IPS-18c (cell line): ENCODE measurements at regions not wholly inside any gene's neighbourhood (a gene's known extent, or its start where the extent isn't known, plus 50 kb on each side); places are given as distances from the start of the nearest gene placed in this dataset.

Experiments used
- H3K4me3 ChIP-seq: 2 replicates; pipeline ENCODE4 v1.7.0; 2013; ENCODE audit warnings: low read depth, mild to moderate bottlenecking, low read length, moderate library complexity; ENCODE audit not compliant: insufficient read depth
- H3K9me3 ChIP-seq: one replicate; pipeline ENCODE4 v1.6.1; 2013; ENCODE audit warnings: mild to moderate bottlenecking, low read length, moderate library complexity; ENCODE audit not compliant: control insufficient read depth, insufficient read depth

DNA sequence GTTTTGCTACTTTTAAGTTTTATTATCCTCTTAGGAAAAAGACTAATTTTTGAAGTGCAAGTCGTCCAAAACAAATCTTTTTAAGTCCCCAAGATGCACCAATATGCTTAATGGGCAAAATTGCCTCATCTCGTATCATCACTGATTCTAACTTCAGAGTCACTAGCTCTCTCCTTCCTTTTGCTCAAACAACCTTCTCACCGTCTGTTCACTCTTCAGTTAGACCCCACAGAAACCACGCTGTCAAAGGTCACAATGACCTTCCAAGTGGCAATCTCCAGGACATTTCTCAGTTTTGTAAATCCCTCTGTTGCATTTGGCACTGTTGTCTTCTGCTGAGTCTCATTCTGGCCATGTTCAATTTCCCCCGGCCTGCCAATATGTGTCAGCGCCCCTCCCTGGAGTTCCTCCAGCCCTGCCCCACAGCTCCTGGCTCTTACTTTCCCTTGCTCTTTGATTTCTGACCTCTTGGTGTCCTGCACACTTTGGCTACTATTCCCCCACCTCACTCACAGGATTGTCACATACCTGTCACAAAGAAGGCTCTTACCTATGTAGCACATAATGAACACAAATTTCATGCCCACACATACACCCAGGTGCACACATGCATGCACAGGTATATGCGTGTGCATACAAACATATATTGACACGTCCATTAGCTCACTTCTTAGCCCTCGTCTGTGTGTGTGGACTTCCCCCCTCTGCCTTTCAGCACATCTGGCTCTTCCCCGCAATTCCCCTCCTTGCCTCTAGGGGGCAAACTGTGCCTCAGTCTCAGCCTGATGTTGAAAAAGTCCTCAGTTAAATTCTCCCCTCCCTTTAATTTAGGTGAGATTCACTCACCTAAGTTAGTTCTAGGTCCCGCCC lies 354.0 kb upstream of the DUSP10 start:
- H3K4me3 ChIP-seq = no peak overlapping the region
- no peaks in the 10 kb centered on the region for H3K9me3 ChIP-seq

DNA sequence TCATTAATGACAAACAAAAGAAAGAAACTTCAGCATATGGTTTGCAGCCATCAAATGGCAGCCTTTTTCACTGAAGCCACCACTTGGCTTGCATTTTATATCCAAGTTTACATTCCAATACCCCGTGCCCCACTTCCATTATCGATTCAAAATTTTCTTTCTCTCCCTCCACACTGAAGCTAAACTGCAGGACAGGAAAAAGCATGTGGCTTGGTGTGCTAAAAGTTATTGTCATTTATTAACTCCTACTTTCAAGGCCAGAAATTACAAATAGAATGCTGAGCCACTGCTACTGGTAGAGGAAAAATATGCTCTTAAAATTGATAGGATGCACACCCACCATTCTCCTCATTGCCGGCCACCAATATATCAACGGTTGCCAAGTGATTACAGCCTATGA lies 351.6 kb upstream of the DUSP10 start:
- Histone ChIP-seq H3K9me3 (no peaks in the 10 kb centered on the region), H3K4me3 (no peak overlapping the region)

DNA sequence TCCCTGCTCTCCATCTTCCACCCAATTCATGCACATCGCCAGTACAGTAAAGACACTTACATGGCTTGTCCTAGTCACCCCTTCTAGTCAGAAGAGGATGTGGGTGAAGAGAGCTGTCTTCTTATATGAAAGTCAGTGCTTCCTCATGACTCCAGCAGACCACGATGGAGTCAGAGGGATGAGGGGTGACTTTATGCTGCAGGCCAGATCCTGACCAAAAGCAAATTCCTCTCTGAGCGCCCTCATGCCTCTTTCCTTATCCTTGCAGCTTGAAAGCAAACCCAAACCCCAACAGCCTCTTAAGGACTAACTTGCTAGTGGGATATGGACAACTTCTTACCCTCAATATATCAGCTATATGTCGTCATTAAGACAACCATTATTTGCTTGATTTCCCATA lies 348.2 kb upstream of the DUSP10 start:
- no peak overlapping the region for H3K4me3 ChIP-seq

DNA sequence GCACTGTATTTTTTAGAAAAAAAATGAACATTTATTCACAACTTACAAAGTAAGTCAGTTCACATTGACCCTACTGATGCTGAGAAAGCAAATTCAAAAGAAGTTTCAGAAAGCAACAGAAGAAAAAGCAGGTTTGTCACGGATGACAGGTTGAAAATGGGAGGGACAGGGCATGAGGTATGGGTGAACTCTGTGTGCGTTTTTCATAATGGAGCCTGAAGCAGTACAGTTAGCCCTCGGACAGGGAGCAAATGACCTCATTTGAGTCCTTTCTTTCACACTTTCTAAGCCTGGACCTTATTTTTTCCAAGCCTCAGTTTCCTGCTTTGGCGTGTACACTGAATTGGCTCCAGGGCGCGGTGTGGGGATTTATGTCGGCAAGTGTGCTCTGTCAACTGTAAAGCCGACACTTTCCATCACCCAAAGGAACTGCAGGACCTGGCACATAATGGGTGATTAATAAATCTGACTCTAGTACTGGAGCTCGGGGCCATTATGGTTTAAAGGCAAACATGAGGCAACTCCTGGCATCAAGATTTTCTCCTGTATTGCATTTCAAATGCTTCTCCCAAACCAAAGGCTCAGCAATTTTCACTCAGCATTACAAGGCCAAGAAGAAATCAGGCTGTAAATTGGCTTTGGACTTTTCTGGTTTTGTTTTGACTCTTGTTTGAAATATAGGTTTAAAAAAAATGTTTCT lies 345.5 kb upstream of the DUSP10 start:
- no peak overlapping the region for H3K4me3 ChIP-seq
- H3K9me3 ChIP-seq = no peaks in the 10 kb centered on the region

More for the DNA sequence above, 348.2 kb upstream of the DUSP10 start:
- no peaks in the 10 kb centered on the region for H3K9me3 ChIP-seq

DNA sequence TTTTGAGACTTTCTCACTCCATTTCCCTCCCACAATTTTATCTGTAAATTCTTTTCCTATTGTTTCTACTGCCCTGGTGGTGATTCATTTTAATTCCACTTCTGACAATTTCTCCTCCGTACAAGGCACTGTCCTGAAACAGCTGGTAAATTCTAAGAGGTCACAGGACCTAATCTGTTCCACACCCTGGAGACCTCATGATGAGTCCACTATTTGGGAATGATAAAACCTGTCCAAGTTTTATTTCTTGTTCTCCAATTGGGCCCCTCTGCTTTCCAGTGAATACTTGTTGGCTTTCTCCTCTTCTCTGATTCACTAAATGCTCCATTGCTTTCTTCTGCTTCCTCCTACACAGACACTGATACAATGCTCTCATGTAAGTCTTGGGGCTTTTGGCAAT lies 343.1 kb upstream of the DUSP10 start:
- H3K9me3 ChIP-seq = no peaks in the 10 kb centered on the region
- no peak overlapping the region for H3K4me3 ChIP-seq

DNA sequence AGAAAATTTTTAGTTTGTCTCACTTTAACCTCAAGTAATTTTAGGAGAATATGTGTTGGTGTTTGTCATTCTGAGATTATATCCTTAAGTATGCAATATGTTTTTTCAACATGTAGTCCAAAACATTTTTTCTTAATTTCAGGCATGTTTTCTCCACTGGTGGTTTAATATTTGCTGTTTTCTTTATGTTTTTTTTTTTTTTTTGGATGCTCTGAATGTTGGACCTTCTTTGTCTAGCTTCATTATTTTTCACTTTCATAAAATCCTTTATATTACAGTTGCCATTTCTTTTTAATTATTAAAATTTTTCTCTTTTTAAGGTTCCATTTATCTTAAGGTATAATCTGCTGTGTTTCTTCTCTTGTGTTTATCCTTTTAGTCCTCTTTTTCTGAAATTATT lies 342.2 kb upstream of the DUSP10 start:
- H3K9me3 ChIP-seq = no peaks in the 10 kb centered on the region
- H3K4me3 ChIP-seq = no peak overlapping the region

DNA sequence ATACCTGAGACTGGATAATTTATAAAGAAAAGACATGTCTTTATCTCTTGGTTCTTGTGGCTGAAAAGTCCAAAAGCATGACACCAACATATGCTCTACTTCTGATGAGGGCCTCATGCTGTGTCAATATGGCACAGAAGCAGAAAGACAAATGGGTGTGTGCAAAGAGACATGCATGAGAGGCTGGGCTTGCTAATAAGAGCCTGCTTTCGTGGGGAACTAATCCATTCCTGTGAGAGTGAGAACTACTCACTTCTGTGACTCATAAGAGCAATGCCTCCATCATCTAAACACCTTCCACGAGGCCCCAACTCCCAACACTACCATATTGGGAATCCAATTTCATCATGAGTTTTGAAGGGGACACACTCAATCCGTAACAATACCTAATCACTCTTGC lies 340.0 kb upstream of the DUSP10 start:
- Histone ChIP-seq H3K4me3 (no peak overlapping the region), H3K9me3 (no peaks in the 10 kb centered on the region)

DNA sequence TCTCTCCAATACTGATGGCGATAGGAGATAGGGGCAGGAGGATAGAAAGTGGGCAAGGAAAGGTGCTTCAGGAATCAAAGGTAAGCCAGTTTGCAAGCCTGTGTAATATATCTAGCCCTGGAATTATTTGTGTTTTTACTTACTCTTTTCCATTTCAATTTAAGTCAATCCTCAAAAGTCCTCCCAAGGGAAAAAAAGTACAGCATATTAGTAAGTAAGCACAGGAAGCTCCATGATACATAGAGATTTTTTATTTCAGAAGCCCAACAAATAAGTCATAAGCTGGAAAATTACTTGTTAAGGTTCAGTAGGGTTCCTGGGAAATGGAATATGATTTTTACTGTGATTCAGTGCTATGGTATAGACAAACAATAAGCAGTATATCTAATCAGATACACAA lies 337.7 kb upstream of the DUSP10 start:
- no peaks in the 10 kb centered on the region for H3K9me3 ChIP-seq
- no peak overlapping the region for H3K4me3 ChIP-seq

DNA sequence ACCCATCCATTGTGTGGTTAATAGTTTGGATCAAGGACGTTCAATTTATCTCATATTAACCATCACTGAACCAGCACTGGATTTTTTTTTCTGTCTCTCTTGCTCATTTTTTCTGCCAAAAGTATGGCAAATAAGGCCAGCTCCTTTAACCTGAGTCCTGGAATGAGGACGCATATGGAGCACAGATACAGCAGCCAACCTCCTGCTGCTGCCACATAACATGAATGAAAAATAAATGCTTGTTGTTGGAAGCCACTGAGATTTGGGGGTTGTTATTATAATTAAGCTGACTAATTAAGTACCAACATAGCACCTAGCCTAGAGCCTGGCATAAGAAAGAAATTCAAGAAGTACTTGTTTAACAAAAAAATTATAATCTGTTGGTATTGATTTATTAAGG lies 335.3 kb upstream of the DUSP10 start:
- Histone ChIP-seq H3K9me3 (no peaks in the 10 kb centered on the region), H3K4me3 (no peak overlapping the region)

DNA sequence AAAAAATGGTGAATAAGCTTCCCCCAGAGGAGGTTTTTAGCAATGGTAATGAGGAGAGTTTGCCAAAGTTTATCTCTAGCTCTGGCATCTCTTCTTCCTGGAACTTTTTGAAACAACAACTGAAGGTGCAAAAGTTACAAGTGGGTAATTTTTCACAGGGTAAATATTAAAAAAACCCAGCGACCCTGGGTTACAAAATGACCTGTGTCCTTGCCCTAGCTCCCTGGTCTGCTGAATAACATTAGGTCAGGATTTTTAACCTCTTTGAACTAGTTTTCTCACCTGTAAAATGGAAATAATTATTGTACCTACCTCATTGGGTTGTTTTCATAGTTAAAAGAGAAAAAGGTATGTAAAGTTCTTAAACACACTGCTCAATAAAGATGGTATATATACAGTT lies 332.4 kb upstream of the DUSP10 start:
- Histone ChIP-seq H3K4me3 (no peak overlapping the region), H3K9me3 (no peaks in the 10 kb centered on the region)

DNA sequence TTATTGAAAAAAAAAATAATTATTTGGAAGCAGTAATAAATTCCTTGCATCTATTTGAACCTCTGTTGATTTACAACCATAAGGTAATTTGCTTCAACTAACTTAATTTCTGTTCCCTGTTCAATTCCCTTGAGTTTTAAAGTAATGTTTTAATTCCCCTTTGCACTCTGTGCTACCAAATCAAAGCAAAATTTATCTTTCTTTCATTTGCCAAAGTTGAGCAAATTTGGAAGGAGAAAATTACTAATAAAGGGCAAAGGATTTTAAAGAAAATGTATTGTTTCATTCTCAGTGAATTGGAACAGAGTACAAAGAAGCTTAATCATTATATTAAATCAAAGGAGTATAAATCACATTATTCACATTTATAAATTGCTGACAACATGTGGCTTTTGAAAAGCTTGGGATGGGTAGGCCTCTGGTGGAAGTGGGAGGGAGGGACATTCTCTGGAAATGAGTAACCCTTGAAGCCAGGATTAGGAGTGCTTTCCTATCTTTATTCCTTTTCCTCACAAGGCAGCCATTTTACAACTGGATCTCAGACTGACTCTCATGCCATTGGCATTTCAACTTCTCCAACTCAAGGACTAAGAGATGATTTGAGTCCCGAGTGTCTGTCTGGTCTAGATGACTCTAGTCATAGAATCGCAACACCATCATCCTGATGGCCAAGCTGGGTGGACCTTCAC lies 331.6 kb upstream of the DUSP10 start:
- H3K9me3 ChIP-seq = no peaks in the 10 kb centered on the region
- no peak overlapping the region for H3K4me3 ChIP-seq

DNA sequence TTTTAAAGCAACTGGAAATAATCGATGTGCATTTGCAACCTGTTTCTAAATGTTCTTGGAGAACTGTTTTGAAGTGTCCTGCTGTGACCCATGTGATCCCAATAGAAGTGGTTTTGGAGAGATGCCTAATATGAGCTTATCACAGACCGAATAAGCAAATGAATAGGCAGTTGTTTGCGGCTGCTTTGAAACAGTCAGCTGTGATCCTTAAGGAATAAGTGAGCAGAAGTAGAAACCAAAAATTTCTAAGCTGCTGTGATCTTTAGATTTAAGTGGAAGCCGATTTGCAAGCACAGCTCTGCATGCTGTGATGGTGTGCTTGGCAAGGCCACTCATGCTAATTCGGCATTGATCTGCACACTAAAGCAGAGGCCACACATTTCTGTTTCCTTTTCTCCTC lies 329.5 kb upstream of the DUSP10 start:
- no peaks in the 10 kb centered on the region for H3K9me3 ChIP-seq
- no peak overlapping the region for H3K4me3 ChIP-seq

DNA sequence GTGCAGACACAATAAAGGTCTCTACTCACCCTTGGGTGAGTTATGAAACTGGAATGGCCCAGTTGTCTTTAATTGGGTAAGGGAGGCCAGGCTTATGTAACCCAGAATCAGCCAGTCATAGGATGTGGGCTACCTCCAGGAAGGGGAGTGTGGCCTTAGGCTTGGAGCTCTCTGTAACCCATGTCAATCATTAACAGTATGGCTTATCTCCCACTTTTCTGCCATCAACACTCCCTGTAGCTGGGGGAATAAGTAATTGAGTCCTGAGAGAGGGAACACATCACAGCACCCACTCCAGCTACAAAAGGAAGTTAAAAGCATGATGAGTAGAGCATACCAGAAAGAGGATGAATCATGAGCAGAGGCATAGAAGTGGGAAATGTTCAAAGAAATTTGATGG lies 327.0 kb upstream of the DUSP10 start:
- H3K9me3 ChIP-seq = no peaks in the 10 kb centered on the region

DNA sequence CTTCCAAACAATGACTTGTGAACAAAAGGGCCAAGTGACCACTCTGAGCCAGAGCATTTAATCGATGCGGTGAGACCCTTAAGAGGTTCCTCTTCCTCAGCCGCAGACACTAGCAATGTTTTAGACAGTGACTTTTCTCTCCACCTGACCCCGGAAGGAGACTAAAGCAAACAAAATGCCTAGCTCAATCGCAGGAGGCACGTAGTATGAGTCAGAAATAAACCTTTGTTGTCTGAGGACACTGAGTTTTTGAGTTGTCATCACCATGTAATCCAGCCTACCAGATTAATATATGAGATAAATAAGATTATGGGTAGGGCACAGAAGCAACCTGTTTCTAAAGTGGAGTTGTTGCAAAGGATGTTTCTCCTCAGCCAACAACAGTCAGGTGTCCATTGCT lies 326.2 kb upstream of the DUSP10 start:
- H3K4me3 ChIP-seq = no peak overlapping the region

More for the DNA sequence above, 327.0 kb upstream of the DUSP10 start:
- H3K4me3 ChIP-seq = no peak overlapping the region

DNA sequence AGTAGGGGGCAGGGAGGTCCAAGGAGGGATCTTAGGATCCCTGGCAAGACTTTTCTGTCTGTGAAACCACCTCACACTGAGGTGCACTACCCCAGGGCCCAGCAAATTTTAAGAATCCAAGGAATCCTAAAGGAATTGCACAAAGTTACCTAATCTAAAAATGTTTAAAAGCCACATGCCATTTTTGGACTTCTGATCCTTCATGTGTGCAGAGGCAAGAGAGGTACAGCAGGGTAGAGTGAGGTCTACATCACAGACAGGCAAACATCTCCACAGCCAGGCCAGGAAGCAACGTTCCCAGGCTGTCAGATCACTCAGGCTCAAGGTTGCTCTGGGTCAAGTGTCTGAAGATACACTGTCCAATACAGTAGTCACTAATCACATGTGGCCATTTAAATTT lies 324.6 kb upstream of the DUSP10 start:
- Histone ChIP-seq H3K9me3 (no peaks in the 10 kb centered on the region), H3K4me3 (no peak overlapping the region)

More for the DNA sequence above, 326.2 kb upstream of the DUSP10 start:
- H3K9me3 ChIP-seq = no peaks in the 10 kb centered on the region

DNA sequence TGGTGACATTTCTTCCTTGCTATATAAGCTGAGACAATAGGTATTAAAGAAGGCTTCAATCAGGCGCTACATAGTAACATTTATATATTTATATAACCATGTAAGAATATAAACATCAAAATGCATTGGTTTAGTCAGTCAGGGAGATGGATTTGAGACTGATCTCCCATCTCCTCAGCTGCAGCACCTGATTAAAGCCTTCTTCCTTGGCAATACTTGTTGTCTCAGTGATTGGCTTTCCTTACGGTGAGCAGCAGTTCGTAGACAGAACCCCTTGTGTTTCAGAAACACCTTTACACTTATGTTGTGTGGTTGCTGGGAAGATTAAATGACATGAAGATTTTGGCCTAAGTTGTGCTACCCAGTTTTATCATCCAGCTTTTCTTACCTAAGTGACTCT lies 323.3 kb upstream of the DUSP10 start:
- H3K4me3 ChIP-seq = no peak overlapping the region
- no peaks in the 10 kb centered on the region for H3K9me3 ChIP-seq

DNA sequence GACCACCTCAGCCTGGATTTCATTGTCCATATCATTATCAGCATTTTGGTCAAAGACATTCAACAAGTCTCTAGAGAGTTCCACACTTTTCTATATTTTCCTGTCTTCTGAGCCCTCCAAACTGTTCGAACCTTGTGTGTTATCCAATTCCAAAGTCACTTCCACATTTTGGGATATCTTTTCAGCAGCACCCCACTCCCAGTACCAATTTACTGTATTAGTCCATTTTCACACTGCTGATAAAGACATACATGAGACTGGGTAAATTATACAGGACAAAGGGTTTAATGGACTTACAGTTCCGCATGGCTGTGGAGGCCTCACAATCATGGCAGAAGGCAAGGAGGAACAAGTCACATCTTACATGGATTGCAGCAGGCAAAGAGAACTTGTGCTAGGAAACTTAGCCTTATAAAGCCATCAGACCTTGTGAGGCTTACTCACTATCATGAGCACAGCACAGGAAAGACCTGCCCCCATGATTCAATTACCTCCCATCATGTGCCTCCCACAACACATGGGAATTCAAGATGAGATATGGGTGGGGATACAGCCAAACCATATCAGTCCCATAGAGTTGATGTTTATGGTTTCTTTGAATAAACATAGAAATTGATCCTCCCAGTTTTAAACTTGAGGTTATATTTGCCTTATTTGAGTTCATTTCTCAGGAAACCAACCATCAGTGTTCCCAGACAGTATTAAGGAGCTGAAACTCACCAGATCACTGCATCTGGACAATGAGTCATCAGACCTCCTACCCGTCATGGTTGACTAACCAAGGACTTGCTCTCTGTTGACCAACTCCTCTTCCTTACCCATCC lies 322.7 kb upstream of the DUSP10 start:
- Histone ChIP-seq H3K4me3 (no peak overlapping the region), H3K9me3 (no peaks in the 10 kb centered on the region)
